Gastroesophageal sphincter (tissue), 4 donors: ENCODE measurements at regions not wholly inside any gene's neighbourhood (a gene's known extent, or its start where the extent isn't known, plus 50 kb on each side); places are given as distances from the start of the nearest gene placed in this dataset.

Source experiments
- ATAC-seq: fragments of 150-250 bp; one replicate; pipeline ENCODE4 v1.9.1; 2016; ENCODE audit warnings: mild to moderate bottlenecking, moderate library complexity
- H3K27ac ChIP-seq, 4 donors: fragments of 200-600 bp; sonication (generic) in 3 of 4; 1 replicate in 3 of 4; 2 replicates in 1 of 4; pipeline ENCODE4 v1.5.1; 2016 to 2019
- H3K27me3 ChIP-seq: fragments of 200-600 bp; sonication (generic); one replicate; pipeline ENCODE4 v1.5.1; 2019
- H3K36me3 ChIP-seq, 2 donors: fragments of 200-600 bp; sonication (generic); one replicate each; pipeline ENCODE4 v1.5.1; 2019; ENCODE audit warnings: control low read depth in 1 of 2
- H3K4me1 ChIP-seq, 3 donors: fragments of 200-600 bp; sonication (generic); 1 replicate in 2 of 3; 2 replicates in 1 of 3; pipeline ENCODE4 v1.5.1; 2016 to 2019; ENCODE audit warnings: control low read depth in 2 of 3
- H3K4me3 ChIP-seq, 2 donors: fragments of 200-600 bp; sonication (generic); one replicate each; pipeline ENCODE4 v1.5.1; 2019; ENCODE audit warnings: mild to moderate bottlenecking in 1 of 2, moderate library complexity in 1 of 2
- H3K9me3 ChIP-seq, 3 donors: fragments of 200-600 bp; sonication (generic); one replicate each; pipeline ENCODE4 v1.5.1; 2017 to 2019; ENCODE audit warnings: control low read depth in 2 of 3
- EP300 ChIP-seq: sonication (generic); formaldehyde crosslinking; IDR thresholded peaks from one replicate; pipeline ENCODE4 v1.6.1; 2017; ENCODE audit warnings: antibody characterized with exemption, mild to moderate bottlenecking
- POLR2A ChIP-seq, 2 donors: fragments of 450-650 bp; IDR thresholded peaks; one replicate each; pipeline ENCODE4 v1.6.1; 2017; ENCODE audit warnings: antibody characterized with exemption in 2 of 2, mild to moderate bottlenecking in 2 of 2, moderate library complexity in 1 of 2
- POLR2AphosphoS5 ChIP-seq: sonication (generic); formaldehyde crosslinking; IDR thresholded peaks from one replicate; pipeline ENCODE4 v1.6.1; 2017; ENCODE audit warnings: antibody characterized with exemption
- WGBS, 2 donors: methylation state at CpG; one replicate each; pipeline ENCODE4 v1.1.5; 2018; ENCODE audit warnings: low coverage in 1 of 2; 5-methylcytosine and 5-hydroxymethylcytosine counted together
- TF ChIP-seq, protein P1 (sequence below), 4 experiments: fragments of 200-600 bp in 2 of 4; fragments of 450-650 bp in 2 of 4; sonication (generic) in 1 of 4; IDR thresholded peaks; one replicate each; pipeline ENCODE4 v1.5.1; 2017 to 2019; ENCODE audit warnings: antibody characterized with exemption in 4 of 4, mild to moderate bottlenecking in 2 of 4, moderate library complexity in 2 of 4

DNA sequence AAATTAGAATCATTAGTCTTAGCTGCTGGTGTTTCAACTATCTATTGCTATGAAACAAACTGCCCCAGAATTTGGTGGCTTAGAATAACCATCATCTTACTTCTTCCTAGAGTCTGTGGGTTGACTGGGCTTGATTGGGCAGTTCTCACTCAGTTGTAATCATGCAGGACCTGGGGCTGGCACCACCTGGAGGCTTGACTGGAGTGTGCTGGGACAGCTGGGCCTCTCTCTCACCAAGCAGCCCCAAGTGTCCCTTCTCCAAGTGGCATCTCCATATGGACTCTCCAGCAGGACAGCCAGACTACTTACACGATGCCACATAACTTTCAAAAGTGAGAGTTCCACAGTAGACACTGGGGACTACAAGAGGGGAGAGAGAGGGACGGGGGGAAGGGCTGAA is 140.3 kb upstream of the ATP1B1 start:
- ATAC-seq, result no peak
- H3K4me1 ChIP-seq, result no peaks in the 10 kb centered on the region
- no peaks in the 10 kb centered on the region for H3K27me3 ChIP-seq
- 86% methylated on average over 1 of the region's 2 CpGs; no CpG with 5 or more reads in 1 of the 2 donors for WGBS, 2 donors
- no peaks in the 10 kb centered on the region for H3K9me3 ChIP-seq
- H3K4me3 ChIP-seq, result no peak overlapping the region
- no peaks in the 10 kb centered on the region for H3K36me3 ChIP-seq
- no peak overlapping the region for H3K27ac ChIP-seq
- TF ChIP-seq POLR2AphosphoS5, result no peak
- TF ChIP-seq EP300, result no peak
- TF ChIP-seq, protein P1, sequence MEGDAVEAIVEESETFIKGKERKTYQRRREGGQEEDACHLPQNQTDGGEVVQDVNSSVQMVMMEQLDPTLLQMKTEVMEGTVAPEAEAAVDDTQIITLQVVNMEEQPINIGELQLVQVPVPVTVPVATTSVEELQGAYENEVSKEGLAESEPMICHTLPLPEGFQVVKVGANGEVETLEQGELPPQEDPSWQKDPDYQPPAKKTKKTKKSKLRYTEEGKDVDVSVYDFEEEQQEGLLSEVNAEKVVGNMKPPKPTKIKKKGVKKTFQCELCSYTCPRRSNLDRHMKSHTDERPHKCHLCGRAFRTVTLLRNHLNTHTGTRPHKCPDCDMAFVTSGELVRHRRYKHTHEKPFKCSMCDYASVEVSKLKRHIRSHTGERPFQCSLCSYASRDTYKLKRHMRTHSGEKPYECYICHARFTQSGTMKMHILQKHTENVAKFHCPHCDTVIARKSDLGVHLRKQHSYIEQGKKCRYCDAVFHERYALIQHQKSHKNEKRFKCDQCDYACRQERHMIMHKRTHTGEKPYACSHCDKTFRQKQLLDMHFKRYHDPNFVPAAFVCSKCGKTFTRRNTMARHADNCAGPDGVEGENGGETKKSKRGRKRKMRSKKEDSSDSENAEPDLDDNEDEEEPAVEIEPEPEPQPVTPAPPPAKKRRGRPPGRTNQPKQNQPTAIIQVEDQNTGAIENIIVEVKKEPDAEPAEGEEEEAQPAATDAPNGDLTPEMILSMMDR (IDR thresholded peaks at IDR 0.05), result no peak
- no peak for TF ChIP-seq POLR2A (IDR thresholded peaks at IDR 0.05)

DNA sequence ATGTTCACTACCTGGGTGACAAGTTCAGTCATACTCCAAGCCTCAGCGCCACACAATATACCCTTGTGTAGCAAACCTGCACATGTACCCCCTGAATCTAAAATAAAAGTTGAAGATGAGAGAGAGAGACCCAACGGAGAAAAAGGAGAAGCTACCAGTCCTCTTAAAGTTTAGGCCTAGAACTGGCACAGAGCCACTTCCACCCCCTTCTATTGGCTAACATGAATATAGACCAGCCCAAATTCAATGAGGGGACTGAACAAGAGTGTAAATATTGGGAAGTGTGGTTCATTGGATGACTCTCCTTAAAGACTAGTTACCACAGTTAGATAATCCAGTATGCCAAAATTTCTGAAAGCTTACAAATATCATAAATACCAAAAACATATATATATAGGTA is 139.9 kb upstream of the ATP1B1 start:
- no peak for ATAC-seq
- WGBS, 2 donors, result 80 to 94% methylated on average over 1 to 2 of the region's 2 CpGs
- H3K9me3 ChIP-seq, result no peaks in the 10 kb centered on the region
- no peaks in the 10 kb centered on the region for H3K4me1 ChIP-seq
- no peaks in the 10 kb centered on the region for H3K36me3 ChIP-seq
- no peak for TF ChIP-seq POLR2AphosphoS5
- no peaks in the 10 kb centered on the region for H3K27me3 ChIP-seq
- no peak overlapping the region for H3K27ac ChIP-seq
- no peak overlapping the region for H3K4me3 ChIP-seq

DNA sequence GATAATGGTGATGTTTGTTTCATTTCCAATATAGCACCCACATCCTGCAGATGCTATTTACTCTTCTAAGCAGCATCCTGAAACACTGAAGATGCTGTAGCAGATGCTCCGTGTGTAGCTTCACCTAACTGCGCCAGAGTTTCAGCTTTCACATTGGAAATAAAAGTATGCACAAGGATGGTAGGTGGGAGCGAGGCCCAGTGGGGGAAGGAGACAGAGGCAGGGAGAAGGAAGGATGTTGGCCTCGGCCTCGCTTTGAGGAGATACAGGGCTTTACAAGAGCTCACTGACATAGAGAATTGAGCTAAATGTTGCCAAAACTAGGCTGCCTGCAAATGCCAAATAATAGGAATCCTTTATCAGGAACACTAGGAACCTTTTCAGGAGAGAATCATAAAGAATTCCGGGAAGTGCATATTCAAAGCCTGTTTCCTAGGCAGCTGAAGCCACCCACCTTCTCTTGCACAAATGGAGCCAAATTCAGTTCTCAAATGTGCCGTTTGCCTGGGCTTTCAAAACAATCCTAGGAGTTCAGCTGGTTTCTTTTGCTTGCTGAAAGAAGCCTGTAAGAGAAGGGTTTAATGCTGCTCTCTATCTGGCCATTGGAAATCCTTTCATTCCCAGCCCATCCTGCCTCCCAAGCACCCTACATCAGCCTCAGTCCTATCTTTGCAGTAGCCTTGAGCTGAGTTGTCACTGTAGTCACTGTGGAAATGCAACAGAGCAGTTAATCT is 135.4 kb upstream of the ATP1B1 start:
- WGBS, 2 donors, result 57 to 60% methylated on average over 1 to 7 of the region's 7 CpGs
- Histone ChIP-seq H3K9me3 (no peaks in the 10 kb centered on the region), H3K27me3 (no peaks in the 10 kb centered on the region), H3K36me3 (no peaks in the 10 kb centered on the region), H3K4me3 (no peak overlapping the region), H3K4me1 (peaks cover 0 to 11% (median 0%) of the 10 kb centered on the region in 3 donors), H3K27ac (no peak overlapping the region)
- no peak for ATAC-seq
- TF ChIP-seq, protein P1 (IDR thresholded peaks at IDR 0.05), result no peak
- TF ChIP-seq EP300, result no peak
- no peak for TF ChIP-seq POLR2A (IDR thresholded peaks at IDR 0.05)
- TF ChIP-seq POLR2AphosphoS5, result no peak

DNA sequence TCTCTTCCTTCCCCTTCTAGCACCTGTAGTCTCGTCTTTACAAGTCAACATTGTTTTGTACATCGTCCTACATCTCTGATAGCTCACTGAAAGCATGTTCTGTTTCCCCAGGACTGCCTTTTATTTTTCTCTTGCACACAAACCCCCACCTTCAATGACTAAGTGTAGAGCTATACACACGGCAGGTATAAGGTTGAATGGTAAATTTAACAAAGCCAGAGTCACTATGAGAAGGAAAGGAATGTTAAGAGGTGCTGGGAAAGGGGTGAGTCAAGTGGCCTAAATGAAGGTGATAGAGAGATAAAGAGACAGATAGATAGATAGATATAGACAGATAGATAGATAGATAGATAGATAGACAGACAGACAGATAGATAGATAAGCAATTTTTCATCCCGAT is 134.3 kb upstream of the ATP1B1 start:
- Histone ChIP-seq H3K27ac (no peak overlapping the region), H3K9me3 (no peaks in the 10 kb centered on the region), H3K4me3 (no peak overlapping the region), H3K4me1 (peaks cover 0 to 11% (median 0%) of the 10 kb centered on the region in 3 donors), H3K27me3 (no peaks in the 10 kb centered on the region), H3K36me3 (no peaks in the 10 kb centered on the region)
- TF ChIP-seq, protein P1 (IDR thresholded peaks at IDR 0.05), result no peak
- no peak for TF ChIP-seq EP300
- no peak for TF ChIP-seq POLR2AphosphoS5
- no peak for ATAC-seq
- 89 to 92% methylated on average over 3 to 4 of the region's 4 CpGs for WGBS, 2 donors

DNA sequence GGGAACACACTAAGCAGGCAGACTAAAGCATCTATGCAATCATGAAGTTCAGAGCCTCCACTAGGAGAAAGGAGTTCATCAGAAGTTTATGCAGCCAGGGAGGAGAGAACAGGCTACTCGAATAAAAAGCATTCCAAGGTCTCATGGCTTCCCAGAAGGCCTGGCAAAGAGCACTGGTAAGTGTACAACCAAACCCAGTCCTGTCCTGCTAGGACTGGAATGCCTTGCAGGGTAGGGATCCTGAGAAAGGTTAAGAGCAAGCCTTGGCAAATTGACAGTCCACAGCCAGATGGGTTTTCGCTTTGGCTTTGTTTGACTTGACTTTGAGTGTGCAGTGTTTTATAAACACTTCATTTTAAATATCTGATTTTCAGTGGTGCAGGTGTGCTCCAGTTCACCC is 133.6 kb upstream of the ATP1B1 start:
- Histone ChIP-seq H3K36me3 (no peaks in the 10 kb centered on the region), H3K27me3 (no peaks in the 10 kb centered on the region), H3K9me3 (no peaks in the 10 kb centered on the region), H3K27ac (peak overlapping the region in 1 of 4 donors; percentile 22), H3K4me1 (peaks cover 0 to 11% (median 0%) of the 10 kb centered on the region in 3 donors), H3K4me3 (no peak overlapping the region)
- 36 to 43% methylated on average over 1 to 2 of the region's 2 CpGs for WGBS, 2 donors
- ATAC-seq, result no peak
- TF ChIP-seq, protein P1 (IDR thresholded peaks at IDR 0.05), result no peak
- TF ChIP-seq POLR2AphosphoS5, result peak; percentile 68
- TF ChIP-seq POLR2A (IDR thresholded peaks at IDR 0.05), result no peak
- TF ChIP-seq EP300, result no peak
